NCI-H2081 (cell line): ENCODE measurements at regions not wholly inside any gene's neighbourhood (a gene's known extent, or its start where the extent isn't known, plus 50 kb on each side); places are given as distances from the start of the nearest gene placed in this dataset.
"Not testable (repeated sequence)": the region's sequence is repeated elsewhere in the genome, so short reads cannot be mapped to it uniquely, and the experiment has no call there.

Experiments
- DNase-seq, 2 experiments: peaks; one replicate each; lab custom pipeline; 2025; lab: John Stamatoyannopoulos, UW

DNA sequence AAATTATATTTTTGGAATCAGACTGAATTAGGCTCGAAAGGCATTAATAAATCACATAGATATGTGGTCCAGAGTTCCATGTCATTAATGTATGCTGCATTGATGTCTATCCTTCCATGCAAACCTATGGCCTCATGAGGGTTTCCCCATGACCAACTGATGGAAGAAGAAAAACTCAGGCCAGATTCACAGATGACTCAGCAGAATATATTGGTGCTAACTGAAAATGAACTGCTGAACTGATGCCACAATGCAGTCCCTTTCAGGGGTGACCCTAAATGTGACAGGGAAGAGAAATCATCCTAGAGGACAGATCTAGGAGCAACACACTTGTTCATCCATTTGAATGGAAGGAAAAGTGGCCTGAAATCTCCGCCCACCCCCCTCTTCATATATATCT, 110.5 kb upstream of the KCND3 start:
- DNase-seq = no peak

DNA sequence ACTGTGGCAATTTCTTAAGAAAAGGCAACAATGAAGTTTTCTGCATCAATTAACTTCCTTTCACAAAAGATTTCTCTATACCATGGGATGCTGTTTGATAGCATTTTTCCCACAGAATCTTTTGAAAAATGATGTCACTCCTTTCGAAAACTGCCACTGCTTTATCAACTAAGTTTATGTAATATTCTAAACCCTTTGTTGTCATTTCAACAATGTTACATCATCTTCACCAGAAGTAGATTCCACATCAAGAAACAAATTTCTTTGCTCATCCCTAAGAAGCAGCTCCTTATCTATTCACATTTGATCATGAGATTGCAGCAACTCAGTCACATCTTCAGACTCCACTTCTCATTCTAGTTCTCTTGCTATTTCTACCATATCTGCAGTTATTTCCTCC, 116.1 kb upstream of the KCND3 start:
- DNase-seq = no peak

DNA sequence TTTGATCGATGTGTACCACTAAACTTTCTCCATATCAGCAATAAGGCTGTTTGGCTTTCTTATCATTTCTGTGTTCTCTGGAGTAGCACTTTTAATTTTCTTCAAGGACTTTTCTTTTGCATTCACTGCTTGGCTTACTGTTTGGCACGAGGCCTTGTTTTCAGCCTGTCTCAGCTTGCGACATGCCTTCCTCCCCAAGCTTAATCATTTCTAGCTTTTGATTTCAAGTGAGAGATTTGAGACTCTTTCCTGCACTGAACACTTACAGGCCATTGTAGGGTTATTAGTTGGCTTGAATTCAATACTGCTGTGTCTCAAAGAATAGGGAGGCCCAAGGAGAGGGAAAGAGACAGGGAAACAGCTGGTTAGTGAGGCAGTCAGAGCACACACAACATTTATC, 120.6 kb upstream of the KCND3 start:
- DNase-seq = no peak

DNA sequence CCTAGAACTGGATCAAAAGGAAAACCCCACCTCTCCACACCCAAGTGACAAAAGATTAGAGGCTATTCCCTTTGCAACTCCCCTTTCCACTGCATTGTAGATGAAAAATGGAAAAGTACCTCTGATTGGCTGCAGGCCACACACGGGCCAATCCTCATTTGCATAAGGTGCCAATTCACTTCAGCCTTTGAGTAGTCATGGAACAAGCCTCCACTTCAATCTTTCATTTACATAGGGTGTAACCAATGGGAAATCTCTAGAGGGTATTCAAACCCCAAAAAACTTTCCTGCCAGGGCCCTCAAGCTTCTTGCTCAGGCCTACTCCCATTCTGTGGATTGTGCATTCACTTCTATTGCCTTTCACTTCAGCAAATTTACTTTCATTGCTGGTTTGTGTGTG, 122.3 kb upstream of the KCND3 start:
- DNase-seq = no peak

DNA sequence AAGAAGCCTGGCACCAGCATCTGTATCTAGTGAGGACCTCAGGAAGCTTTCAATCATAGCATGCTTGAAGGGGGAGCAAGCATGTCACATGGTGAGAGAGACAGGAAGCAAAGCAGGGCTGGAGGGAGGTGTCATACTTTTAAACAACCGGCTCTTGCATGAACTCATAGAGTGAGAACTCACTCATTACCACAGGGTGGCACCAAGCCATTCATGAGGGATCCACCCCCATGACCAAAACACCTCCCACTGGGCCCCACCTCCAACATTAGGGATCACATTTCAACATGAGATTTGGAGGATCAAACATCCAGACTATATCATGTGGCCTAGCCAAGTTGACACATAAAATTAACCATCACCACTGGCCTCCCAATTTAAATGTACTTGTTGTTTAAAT, 125.1 kb upstream of the KCND3 start:
- peak in 1 of 2 experiments; percentile 4 for DNase-seq

DNA sequence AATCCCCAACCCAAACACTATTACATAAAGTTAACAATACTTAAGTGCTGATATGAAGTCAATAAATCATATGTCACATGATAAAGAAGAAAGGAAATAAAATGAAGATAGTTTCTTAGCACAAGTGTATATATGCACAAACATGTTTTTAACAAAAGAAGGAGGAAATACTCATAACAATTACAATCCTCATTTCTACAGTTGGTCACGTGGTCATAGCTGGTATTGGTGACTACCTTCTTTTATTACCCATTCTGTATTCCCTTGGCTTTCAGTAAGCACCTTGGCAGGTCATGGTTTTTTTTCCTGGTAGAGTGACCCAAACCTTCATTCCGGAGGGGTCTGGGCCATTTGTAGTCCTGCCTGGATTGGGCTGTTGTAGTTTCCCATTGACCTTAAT, 137.1 kb upstream of the KCND3 start:
- DNase-seq = no peak

DNA sequence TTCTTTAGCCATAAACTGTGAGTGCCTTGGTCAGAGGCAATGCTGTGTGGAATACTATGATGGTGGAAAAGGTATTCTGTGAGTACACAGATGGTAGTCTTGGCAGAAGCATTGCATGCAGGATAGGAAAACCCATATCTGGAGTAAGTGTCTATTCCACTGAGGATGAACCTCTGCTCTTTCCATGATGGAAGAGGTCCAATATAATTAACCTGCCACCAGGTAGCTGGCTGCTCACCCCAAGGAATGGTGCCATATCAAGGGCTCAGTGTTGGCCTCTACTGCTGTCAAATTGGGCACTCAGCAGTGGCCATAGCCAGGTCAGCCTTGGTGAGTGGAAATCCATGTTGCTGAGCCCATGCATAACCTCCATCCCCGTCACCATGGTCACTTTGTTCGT, 138.1 kb upstream of the KCND3 start:
- not testable (repeated sequence) for DNase-seq

DNA sequence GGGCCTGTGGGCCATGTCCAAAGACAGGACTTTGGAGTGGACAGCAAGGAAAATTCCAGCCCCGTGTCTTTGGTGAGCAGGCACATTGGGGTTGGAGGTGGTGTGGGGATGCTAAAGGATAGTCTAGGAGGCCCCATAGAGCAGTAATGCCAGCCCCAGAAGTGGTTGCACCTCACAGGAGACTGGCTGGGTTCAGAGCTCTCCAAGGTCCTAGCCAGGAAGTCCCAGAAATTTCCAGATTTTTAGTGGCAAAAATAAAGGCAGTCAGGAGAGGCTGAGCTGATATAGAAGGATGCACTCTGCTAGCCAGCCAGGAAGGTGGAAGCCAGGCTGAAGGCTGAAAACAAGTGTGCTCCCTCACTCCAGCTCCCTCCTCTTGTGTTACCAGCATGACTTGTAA, 144.0 kb upstream of the KCND3 start:
- no peak for DNase-seq

DNA sequence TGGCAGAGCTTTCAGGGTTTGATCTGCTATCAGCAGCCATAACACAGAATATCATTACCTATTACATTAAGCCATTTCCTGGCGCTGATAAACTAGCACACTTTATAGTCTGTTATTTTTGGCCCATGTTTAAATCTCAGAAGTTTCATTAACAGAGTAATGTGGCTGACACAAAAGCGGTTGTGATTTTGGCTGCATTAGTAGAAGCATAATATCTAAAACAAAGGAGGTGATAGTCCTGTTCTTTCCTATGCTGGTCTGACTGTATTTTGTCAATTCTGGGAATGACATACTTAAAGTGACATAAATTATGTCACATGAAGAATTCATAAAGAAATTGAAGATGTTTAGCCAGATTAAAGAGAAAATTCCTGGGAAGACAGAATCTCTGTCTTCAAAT, 151.3 kb upstream of the KCND3 start:
- DNase-seq = no peak

DNA sequence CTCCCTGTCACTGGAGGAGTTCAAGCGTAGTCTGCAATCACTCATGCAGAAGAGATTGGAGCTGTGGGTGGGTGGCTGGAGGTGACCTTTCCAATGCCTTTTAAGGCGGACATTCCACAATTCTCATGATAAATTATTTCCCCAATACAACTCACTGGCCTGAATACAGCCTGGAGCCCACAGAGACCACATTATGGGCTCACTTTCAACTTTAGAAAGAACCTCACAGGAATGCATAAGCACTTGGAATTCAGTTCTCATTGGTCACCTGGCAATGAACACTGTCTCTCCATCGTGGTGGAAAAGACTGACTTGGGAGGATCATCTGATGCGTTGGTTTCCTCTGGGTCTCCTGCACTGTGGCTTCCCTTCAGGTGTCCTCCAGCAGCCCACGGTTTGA, 151.8 kb upstream of the KCND3 start:
- DNase-seq = no peak

DNA sequence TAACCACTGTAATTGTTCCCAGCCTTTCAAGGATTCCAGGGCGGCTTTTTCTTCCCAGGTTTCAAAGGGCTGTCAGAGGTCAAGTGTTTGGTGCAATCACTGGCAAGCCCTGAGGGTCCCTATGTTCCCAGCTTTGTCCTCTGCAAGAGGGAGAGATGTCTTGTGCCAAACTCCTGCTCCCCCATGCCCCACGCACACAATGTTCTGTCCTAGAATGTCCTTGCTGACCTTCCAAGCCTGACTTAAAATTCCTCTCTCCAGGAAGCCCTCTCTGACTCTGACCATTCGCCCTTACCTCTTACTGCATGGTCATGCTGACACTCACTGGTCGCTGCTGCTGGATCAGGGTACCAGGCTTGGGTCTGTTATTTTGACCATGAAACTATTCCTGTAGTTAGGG, 152.5 kb upstream of the KCND3 start:
- no peak for DNase-seq

DNA sequence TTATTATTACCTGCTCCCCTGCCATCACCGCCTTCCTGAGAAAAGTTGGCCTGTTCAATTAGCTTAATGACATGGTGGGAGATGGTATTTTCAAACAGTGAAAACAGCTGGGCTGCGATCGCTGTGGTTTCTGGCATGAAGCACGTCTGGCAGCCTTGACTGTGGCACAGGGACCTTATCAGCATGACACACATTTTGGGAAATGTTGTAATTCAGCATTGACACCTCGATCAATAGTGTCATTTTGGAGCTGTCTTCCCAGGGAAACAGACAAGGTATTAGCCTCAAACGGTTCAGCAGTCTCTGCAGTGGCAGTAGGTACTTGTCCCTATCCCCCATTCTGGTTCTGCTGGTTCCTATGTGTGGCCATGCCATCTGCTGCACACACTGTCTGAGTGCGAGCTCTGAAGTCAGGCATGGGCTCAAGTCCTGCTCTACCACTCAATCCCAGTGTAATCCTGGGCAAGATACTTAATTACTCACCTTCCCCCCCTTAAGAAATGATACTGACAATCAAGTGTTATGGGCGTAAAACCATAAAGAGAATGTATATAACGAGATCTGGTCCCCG, 154.5 kb upstream of the KCND3 start:
- DNase-seq = peak in 1 of 2 experiments; percentile 48

DNA sequence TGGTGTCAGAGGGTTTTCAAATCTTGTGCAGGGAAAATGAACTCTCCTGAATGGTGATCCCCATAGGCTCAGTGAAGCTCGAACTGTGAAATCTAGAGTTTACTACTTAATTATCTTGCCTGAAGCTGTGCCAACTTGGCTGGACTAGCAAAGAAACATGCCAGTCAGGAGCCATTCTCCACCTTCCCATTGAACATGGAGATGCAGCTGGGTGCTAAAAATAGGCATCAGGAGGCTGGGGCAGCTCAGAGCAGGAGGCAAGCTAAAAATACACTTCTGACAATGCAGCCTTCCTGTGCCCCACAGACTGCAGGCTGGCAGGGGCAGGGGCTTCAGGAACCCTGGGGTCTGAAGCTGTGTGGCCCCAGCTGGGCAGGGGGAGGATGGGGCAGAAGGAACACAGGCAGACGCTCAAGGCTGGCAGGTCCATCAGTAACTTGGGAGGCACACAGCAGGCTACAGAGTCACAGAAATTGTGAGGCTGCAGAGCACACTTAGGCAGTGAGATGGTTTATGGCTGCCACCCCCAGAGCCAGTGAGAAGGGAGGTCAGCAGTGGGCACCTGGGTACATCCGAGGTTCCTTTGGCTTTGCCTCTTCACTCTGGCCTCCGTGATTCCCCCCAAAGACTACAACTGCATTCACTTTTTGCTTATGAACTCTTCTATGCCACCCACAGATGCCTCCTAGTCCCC, 155.4 kb upstream of the KCND3 start:
- peak; percentile 20 to 71 for DNase-seq

DNA sequence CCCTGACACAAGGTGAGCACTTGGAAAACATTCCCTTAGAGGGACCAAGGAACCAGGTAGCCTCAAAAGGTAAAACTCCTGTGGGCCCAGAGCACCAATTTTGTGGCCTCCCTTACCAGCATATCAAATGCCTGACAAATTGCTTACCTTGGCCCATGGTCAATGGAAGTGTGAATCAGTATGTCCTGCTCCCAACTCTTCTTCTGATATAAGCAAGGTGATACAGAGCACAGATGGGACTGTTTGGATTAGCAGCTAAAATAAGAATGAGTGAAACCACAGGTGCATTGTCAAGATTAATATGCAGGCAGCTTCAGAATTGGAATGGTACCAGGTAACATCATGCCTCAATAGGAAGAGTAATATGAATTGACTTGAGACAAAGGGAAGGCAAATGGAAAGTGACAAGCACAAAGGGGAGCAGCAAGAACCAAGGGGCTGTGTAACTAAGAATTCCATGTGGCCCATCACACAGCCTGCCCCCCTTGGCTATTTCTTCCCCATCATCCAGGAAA, 156.8 kb upstream of the KCND3 start:
- peak in 1 of 2 experiments; percentile 56 for DNase-seq

DNA sequence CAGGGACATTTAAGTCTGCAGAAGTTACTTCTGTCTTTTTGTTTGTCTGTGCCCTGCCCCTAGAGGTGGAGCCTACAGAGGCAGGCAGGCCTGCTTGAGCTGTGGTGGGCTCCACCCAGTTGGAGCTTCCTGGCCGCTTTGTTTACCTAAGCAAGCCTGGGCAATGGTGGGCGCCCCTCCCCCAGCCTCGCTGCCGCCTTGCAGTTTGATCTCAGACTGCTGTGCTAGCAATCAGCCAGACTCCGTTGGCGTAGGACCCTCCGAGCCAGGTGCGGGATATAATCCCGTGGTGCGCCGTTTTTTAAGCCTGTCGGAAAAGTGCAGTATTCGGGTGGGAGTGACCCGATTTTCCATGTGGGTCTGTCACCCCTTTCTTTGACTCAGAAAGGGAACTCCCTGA, 170.7 kb upstream of the KCND3 start:
- DNase-seq = not testable (repeated sequence)

DNA sequence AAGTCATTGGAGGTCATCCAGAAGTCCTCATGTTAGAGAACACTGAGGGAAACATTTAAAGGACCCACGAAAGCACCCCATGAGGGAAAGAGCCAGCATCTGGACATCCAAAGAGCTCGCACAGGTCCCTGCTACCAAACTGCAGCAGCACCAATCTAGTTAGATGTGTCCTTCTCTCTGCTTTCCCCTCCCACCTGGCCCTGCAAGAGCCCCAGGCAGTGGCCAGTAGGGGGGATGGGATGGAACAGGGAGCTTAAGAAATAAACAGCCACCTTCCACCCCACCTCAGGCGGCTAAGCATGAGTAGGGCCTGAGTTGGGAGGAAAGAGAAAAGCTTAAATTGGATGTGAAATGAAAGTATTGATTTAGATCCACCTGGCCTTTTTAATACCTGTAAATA, 175.9 kb upstream of the KCND3 start:
- DNase-seq = no peak

DNA sequence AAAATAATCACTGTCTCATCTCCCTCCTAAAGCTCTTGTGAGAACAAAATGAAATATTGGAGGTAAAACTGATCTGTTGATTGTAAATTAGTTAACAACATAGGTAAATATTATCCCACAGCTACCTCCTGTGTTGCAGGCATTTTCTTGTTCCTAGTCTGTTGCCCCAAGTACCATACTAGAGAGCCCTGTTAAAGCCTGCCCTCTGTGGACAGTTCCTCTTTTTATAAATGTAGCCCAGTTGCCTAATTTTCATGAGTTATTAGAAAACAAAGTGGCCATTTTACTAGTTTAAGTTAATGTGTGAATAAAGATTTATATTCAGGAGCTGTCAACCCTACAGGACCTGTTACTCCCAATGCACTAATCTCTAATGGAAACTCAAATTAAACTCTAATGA, 180.0 kb upstream of the KCND3 start:
- DNase-seq = no peak

DNA sequence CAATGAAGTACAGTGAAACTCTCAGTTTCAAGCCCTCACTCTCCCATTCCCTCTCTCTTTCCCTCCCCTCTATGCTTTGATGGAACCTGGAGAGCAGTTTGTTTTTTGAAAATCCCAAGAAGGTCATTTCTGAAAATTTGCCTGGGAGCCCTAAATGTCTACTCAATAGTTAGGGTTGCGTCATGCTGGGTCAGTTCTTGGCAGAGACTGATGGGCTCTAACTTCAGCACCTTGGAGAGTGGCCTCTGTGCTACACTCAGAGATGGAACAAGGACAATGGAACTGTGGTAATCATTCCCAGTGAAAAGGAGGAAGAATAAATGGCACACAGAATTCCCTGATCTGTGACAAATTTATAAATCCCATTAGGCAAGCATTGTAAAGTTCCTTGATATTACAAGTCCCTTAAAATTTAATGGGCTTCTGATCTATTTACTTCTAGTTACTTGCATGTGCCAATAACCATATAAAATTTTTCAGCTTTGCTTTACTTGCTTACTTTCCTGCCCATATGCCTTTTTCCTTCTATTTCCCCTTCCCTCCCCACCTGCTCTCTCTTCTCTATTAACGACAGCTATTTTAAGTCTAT, 182.9 kb upstream of the KCND3 start:
- no peak for DNase-seq

DNA sequence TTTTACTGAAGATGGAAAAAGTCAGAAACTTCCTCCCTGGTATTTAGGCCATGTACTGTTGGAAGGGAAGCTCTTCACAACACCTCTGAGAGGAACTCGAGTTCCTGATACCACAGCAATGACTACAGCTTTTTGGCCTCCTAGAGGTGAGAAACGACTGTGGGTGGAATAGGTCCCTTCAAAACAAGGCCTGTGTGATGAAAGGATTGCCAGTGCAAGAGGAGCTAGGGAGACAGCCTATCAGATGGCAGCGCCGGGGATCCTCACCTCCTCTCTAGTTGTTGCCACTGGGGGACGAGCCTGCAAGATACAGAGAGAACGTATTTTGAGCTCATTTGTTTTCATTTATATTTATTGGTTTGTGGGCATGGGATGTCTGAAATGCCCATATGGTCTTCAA, 187.8 kb upstream of the KCND3 start:
- no peak for DNase-seq

DNA sequence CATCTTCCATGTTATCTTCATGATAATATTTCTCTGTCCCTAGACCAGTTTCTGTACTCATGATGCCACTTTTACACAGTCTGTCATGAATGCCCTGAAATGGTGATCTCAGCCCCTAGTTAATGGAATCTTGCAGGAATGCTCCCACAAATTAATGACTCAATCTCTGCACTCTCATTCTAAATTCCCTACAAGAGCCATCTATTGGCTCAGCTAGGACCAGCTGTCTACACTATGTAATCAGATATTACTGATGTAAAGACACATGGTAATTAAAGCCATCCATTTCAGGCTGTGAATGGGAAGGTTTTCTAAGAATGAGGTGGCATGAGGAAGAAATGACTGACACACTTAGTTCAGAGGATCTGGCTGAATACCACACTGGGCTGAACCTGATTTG, 199.1 kb upstream of the KCND3 start:
- no peak for DNase-seq

DNA sequence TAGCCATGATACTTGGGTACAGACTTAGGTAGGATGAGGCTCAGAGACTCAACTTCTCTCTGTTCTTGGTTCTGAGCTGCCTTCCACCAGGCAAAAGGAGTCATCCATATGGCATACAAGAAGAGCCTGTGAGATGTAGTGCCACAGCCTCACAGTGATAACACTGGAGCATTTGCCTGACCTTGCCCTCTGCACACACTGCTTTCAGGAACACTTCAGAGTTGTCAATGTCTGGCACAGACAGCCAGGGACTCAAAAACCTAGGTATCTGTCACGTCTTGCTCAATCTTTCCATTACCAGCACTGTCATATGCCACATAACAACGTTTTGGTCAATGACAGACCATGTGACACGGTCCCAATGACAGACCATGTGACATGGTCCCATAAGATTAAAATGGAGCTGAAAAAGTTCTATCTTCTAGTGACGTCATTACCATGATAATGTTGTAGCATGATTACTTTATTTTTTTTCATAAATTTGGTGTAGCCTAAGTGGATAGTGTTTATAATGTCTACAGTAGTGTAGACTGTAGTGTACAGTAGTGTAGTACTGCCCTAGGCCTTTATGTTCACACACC, 199.9 kb upstream of the CTTNBP2NL start:
- DNase-seq = no peak

DNA sequence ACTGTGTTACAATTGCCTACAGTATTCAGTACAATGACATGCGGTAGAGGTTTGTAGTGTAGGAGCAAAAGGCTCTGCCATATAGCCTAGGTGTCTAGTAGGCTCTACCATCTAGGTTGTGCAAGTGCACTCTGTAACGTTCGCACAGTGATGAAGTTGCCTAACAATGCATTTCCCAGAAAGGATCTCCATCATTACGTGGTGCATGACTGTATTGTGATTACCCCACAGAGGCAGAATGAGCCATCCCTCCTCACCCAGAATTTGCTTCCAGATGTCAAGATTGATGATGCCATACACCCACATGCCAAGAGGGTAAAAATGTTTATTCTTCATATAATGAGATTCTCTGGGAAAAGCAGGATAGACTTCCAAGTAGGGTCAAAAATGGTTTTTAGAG, 199.3 kb upstream of the CTTNBP2NL start:
- DNase-seq = no peak

DNA sequence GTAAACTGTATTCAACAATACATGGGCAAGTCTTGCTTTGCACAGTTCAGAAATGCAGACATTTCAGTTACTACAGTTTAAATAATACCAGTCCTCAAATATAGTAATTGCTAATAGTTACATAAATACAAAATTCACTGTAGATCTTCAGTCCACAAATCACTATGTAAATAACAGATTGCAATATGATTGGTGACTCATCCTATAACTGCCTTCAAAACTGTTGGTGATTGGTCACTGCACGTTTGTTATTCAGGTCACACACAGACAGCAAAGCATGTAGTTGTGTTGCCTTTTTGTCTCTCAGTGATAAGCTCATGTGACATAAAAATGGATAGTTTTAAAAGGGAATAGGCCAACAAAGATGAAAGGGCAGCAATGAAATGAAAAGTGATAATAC, 186.5 kb upstream of the CTTNBP2NL start:
- no peak for DNase-seq
